GM23338 (cell line): ENCODE measurements at regions not wholly inside any gene's neighbourhood (a gene's known extent, or its start where the extent isn't known, plus 50 kb on each side); places are given as distances from the start of the nearest gene placed in this dataset.

ENCODE experiments used
- ATAC-seq: fragments of 200-7000 bp; cut with Tn5 transposase; 3 replicates; pipeline ENCODE4 v1.9.1; 2020
- DNase-seq: peaks from one replicate; pipeline ENCODE4 v3.0.0-alpha.2; 2015; ENCODE audit warnings: low spot score
- H2AFZ ChIP-seq: fragments of 200-600 bp; sonication (generic); 2 replicates; pipeline ENCODE4 v1.8.0; 2016; ENCODE audit warnings: antibody characterized with exemption, mild to moderate bottlenecking, moderate library complexity
- H3F3A ChIP-seq: fragments of 200-600 bp; sonication (generic); replicated peaks from 2 replicates; pipeline ENCODE4 v1.8.0; 2017; ENCODE audit warnings: antibody characterized with exemption, mixed run types, low read depth
- H3K27ac ChIP-seq: fragments of 200-600 bp; sonication (generic); 2 replicates; pipeline ENCODE4 v1.6.1; 2016; ENCODE audit warnings: low read depth
- H3K27me3 ChIP-seq: fragments of 200-600 bp; sonication (generic); 2 replicates; pipeline ENCODE4 v1.8.0; 2016; ENCODE audit warnings: mild to moderate bottlenecking, mixed run types, moderate library complexity; ENCODE audit not compliant: insufficient read depth
- H3K36me3 ChIP-seq: fragments of 200-600 bp; sonication (generic); 2 replicates; pipeline ENCODE4 v1.8.0; 2016; ENCODE audit warnings: mild to moderate bottlenecking; ENCODE audit not compliant: insufficient read depth
- H3K4me1 ChIP-seq: fragments of 200-600 bp; sonication (generic); 2 replicates; pipeline ENCODE4 v1.8.0; 2016; ENCODE audit warnings: mild to moderate bottlenecking, moderate library complexity; ENCODE audit not compliant: insufficient read depth
- H3K4me2 ChIP-seq: fragments of 200-600 bp; sonication (generic); 2 replicates; pipeline ENCODE4 v1.7.1; 2017; ENCODE audit warnings: mixed run types
- H3K4me3 ChIP-seq: fragments of 200-600 bp; sonication (generic); 2 replicates; pipeline ENCODE4 v1.6.1; 2016; ENCODE audit warnings: mixed run types
- H3K79me2 ChIP-seq: fragments of 200-600 bp; sonication (generic); replicated peaks from 2 replicates; pipeline ENCODE4 v1.8.0; 2017; ENCODE audit warnings: mild to moderate bottlenecking; ENCODE audit not compliant: insufficient read depth
- H3K9me2 ChIP-seq: fragments of 200-600 bp; sonication (generic); 2 replicates; pipeline ENCODE4 v1.8.0; 2017; ENCODE audit not compliant: insufficient read depth
- H4K20me1 ChIP-seq: fragments of 200-600 bp; sonication (generic); replicated peaks from 2 replicates; pipeline ENCODE4 v1.8.0; 2017; ENCODE audit warnings: mild to moderate bottlenecking; ENCODE audit not compliant: insufficient read depth
- H3K27ac Mint-ChIP-seq: 2 replicates; pipeline ENCODE4 v1.8.0; 2020; ENCODE audit warnings: inconsistent platforms, mild to moderate bottlenecking, moderate library complexity, mixed read lengths
- H3K27me3 Mint-ChIP-seq: 3 replicates; pipeline ENCODE4 v1.8.0; 2022; ENCODE audit warnings: low read depth, mild to moderate bottlenecking, moderate library complexity, mixed read lengths, inconsistent platforms; ENCODE audit not compliant: insufficient read depth, poor library complexity
- H3K36me3 Mint-ChIP-seq: 3 replicates; pipeline ENCODE4 v1.8.0; 2021; ENCODE audit warnings: low read depth, mild to moderate bottlenecking, inconsistent platforms, moderate library complexity, mixed read lengths
- H3K4me1 Mint-ChIP-seq: 3 replicates; pipeline ENCODE4 v1.8.0; 2020; ENCODE audit warnings: mild to moderate bottlenecking, inconsistent platforms, mixed read lengths
- H3K4me3 Mint-ChIP-seq: 3 replicates; pipeline ENCODE4 v1.8.0; 2021; ENCODE audit warnings: moderate library complexity, mild to moderate bottlenecking, inconsistent platforms, mixed read lengths
- H3K9me3 Mint-ChIP-seq: 3 replicates; pipeline ENCODE4 v1.8.0; 2020; ENCODE audit warnings: moderate library complexity, mild to moderate bottlenecking, inconsistent platforms, mixed read lengths
- CREB1 ChIP-seq: fragments of 250-450 bp; sonication (Bioruptor Pico); IDR thresholded peaks from 2 replicates; pipeline ENCODE4 v1.5.0; 2020; ENCODE audit warnings: low read depth, mild to moderate bottlenecking, moderate library complexity
- CTCF ChIP-seq, 2 experiments: fragments of 200-600 bp in 1 of 2; sonication (generic) in 1 of 2; conservative IDR thresholded peaks; 2 replicates each; pipeline versions ENCODE4 v1.5.1 to v1.6.1; 2016 to 2017; ENCODE audit warnings: antibody characterized with exemption in 2 of 2, low read depth in 2 of 2, mild to moderate bottlenecking in 2 of 2, moderate library complexity in 1 of 2
- ETS1 ChIP-seq: IDR thresholded peaks from 2 replicates; pipeline ENCODE4 v1.6.1; 2016; ENCODE audit warnings: antibody characterized with exemption
- EZH2 ChIP-seq: fragments of 200-600 bp; sonication (generic); IDR thresholded peaks from one replicate; pipeline ENCODE4 v1.8.0; 2017; ENCODE audit warnings: antibody characterized with exemption, mild to moderate bottlenecking, low read depth; ENCODE audit not compliant: unreplicated experiment
- EZH2phosphoT487 ChIP-seq: fragments of 200-600 bp; sonication (generic); IDR thresholded peaks from one replicate; pipeline ENCODE4 v1.8.1; 2018; ENCODE audit warnings: antibody characterized with exemption; ENCODE audit not compliant: unreplicated experiment
- JUNB ChIP-seq: IDR thresholded peaks from one replicate; pipeline ENCODE4 v1.6.1; 2016; ENCODE audit warnings: antibody characterized with exemption; ENCODE audit not compliant: unreplicated experiment
- NANOG ChIP-seq: IDR thresholded peaks from 2 replicates; pipeline ENCODE4 v1.6.1; 2016; ENCODE audit warnings: antibody characterized with exemption, borderline replicate concordance
- POLR2AphosphoS5 ChIP-seq: IDR thresholded peaks from 2 replicates; pipeline ENCODE4 v1.6.1; 2016; ENCODE audit warnings: antibody characterized with exemption, low read depth
- STAT1 ChIP-seq: IDR thresholded peaks from one replicate; pipeline ENCODE4 v1.6.1; 2016; ENCODE audit warnings: antibody characterized with exemption; ENCODE audit not compliant: unreplicated experiment
- ZNF114 ChIP-seq: fragments of 250-450 bp; sonication (Bioruptor Pico); IDR thresholded peaks from 2 replicates; pipeline ENCODE4 v1.5.0; 2020; ENCODE audit warnings: mild to moderate bottlenecking, moderate library complexity
- ZNF331 ChIP-seq: fragments of 250-450 bp; sonication (Bioruptor Pico); IDR thresholded peaks from 2 replicates; pipeline ENCODE4 v1.5.0; 2020; ENCODE audit warnings: low read depth, mild to moderate bottlenecking, moderate library complexity
- TF ChIP-seq, protein P1 (sequence below): IDR thresholded peaks from one replicate; pipeline ENCODE4 v1.6.1; 2018; ENCODE audit warnings: antibody characterized with exemption; ENCODE audit not compliant: unreplicated experiment
- TF ChIP-seq, protein P2 (sequence below): fragments of 250-450 bp; sonication (Bioruptor Pico); IDR thresholded peaks from 2 replicates; pipeline ENCODE4 v1.5.0; 2020; ENCODE audit warnings: mild to moderate bottlenecking, moderate library complexity

GRCh38 chr12:86834217-86834616 is 578.0 kb upstream of the MGAT4C start:
- no peak for TF ChIP-seq NANOG
- TF ChIP-seq CTCF (conservative IDR thresholded peaks at IDR 0.05; ENCODE audit: low read depth in 2 of 2) = no peak
- TF ChIP-seq EZH2phosphoT487 = no peak
- TF ChIP-seq, protein P1, sequence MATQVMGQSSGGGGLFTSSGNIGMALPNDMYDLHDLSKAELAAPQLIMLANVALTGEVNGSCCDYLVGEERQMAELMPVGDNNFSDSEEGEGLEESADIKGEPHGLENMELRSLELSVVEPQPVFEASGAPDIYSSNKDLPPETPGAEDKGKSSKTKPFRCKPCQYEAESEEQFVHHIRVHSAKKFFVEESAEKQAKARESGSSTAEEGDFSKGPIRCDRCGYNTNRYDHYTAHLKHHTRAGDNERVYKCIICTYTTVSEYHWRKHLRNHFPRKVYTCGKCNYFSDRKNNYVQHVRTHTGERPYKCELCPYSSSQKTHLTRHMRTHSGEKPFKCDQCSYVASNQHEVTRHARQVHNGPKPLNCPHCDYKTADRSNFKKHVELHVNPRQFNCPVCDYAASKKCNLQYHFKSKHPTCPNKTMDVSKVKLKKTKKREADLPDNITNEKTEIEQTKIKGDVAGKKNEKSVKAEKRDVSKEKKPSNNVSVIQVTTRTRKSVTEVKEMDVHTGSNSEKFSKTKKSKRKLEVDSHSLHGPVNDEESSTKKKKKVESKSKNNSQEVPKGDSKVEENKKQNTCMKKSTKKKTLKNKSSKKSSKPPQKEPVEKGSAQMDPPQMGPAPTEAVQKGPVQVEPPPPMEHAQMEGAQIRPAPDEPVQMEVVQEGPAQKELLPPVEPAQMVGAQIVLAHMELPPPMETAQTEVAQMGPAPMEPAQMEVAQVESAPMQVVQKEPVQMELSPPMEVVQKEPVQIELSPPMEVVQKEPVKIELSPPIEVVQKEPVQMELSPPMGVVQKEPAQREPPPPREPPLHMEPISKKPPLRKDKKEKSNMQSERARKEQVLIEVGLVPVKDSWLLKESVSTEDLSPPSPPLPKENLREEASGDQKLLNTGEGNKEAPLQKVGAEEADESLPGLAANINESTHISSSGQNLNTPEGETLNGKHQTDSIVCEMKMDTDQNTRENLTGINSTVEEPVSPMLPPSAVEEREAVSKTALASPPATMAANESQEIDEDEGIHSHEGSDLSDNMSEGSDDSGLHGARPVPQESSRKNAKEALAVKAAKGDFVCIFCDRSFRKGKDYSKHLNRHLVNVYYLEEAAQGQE = no peak
- TF ChIP-seq JUNB = no peak
- no peak for TF ChIP-seq ZNF331 (CRISPR knock-in tag)
- no peak for TF ChIP-seq POLR2AphosphoS5
- TF ChIP-seq CREB1 (CRISPR knock-in tag) = no peak
- no peak for TF ChIP-seq EZH2
- no peak for TF ChIP-seq ZNF114 (CRISPR knock-in tag)
- TF ChIP-seq, protein P2, sequence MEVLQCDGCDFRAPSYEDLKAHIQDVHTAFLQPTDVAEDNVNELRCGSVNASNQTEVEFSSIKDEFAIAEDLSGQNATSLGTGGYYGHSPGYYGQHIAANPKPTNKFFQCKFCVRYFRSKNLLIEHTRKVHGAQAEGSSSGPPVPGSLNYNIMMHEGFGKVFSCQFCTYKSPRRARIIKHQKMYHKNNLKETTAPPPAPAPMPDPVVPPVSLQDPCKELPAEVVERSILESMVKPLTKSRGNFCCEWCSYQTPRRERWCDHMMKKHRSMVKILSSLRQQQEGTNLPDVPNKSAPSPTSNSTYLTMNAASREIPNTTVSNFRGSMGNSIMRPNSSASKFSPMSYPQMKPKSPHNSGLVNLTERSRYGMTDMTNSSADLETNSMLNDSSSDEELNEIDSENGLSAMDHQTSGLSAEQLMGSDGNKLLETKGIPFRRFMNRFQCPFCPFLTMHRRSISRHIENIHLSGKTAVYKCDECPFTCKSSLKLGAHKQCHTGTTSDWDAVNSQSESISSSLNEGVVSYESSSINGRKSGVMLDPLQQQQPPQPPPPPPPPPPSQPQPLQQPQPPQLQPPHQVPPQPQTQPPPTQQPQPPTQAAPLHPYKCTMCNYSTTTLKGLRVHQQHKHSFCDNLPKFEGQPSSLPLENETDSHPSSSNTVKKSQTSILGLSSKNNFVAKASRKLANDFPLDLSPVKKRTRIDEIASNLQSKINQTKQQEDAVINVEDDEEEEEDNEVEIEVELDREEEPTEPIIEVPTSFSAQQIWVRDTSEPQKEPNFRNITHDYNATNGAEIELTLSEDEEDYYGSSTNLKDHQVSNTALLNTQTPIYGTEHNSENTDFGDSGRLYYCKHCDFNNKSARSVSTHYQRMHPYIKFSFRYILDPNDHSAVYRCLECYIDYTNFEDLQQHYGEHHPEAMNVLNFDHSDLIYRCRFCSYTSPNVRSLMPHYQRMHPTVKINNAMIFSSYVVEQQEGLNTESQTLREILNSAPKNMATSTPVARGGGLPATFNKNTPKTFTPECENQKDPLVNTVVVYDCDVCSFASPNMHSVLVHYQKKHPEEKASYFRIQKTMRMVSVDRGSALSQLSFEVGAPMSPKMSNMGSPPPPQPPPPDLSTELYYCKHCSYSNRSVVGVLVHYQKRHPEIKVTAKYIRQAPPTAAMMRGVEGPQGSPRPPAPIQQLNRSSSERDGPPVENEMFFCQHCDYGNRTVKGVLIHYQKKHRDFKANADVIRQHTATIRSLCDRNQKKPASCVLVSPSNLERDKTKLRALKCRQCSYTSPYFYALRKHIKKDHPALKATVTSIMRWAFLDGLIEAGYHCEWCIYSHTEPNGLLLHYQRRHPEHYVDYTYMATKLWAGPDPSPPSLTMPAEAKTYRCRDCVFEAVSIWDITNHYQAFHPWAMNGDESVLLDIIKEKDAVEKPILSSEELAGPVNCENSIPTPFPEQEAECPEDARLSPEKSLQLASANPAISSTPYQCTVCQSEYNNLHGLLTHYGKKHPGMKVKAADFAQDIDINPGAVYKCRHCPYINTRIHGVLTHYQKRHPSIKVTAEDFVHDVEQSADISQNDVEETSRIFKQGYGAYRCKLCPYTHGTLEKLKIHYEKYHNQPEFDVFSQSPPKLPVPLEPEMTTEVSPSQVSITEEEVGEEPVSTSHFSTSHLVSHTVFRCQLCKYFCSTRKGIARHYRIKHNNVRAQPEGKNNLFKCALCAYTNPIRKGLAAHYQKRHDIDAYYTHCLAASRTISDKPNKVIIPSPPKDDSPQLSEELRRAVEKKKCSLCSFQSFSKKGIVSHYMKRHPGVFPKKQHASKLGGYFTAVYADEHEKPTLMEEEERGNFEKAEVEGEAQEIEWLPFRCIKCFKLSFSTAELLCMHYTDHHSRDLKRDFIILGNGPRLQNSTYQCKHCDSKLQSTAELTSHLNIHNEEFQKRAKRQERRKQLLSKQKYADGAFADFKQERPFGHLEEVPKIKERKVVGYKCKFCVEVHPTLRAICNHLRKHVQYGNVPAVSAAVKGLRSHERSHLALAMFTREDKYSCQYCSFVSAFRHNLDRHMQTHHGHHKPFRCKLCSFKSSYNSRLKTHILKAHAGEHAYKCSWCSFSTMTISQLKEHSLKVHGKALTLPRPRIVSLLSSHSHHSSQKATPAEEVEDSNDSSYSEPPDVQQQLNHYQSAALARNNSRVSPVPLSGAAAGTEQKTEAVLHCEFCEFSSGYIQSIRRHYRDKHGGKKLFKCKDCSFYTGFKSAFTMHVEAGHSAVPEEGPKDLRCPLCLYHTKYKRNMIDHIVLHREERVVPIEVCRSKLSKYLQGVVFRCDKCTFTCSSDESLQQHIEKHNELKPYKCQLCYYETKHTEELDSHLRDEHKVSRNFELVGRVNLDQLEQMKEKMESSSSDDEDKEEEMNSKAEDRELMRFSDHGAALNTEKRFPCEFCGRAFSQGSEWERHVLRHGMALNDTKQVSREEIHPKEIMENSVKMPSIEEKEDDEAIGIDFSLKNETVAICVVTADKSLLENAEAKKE = no peak
- TF ChIP-seq STAT1 = no peak
- no peak for TF ChIP-seq ETS1
- H3K9me3 Mint-ChIP-seq = no peaks in the 10 kb centered on the region
- DNase-seq = no peak
- H3K4me1 Mint-ChIP-seq = peaks cover 25% of the 10 kb centered on the region
- H3K4me2 ChIP-seq = no peak overlapping the region
- no peak overlapping the region for H3K4me3 Mint-ChIP-seq
- ATAC-seq = no peak
- no peaks in the 10 kb centered on the region for H3F3A ChIP-seq
- H3K27me3 ChIP-seq = no peaks in the 10 kb centered on the region
- H3K79me2 ChIP-seq = no peaks in the 10 kb centered on the region
- no peaks in the 10 kb centered on the region for H4K20me1 ChIP-seq
- no peaks in the 10 kb centered on the region for H3K36me3 Mint-ChIP-seq
- peaks cover 20% of the 10 kb centered on the region for H3K4me1 ChIP-seq
- H2AFZ ChIP-seq = no peak overlapping the region
- no peak overlapping the region for H3K27ac Mint-ChIP-seq
- H3K4me3 ChIP-seq = no peak overlapping the region
- H3K27ac ChIP-seq = no peak overlapping the region
- H3K27me3 Mint-ChIP-seq = no peaks in the 10 kb centered on the region
- no peaks in the 10 kb centered on the region for H3K9me2 ChIP-seq
- no peaks in the 10 kb centered on the region for H3K36me3 ChIP-seq
